Naive thymus-derived CD4-positive, alpha-beta T cell (primary cell): ENCODE measurements at regions not wholly inside any gene's neighbourhood (a gene's known extent, or its start where the extent isn't known, plus 50 kb on each side); places are given as distances from the start of the nearest gene placed in this dataset.
"Not testable (repeated sequence)": the region's sequence is repeated elsewhere in the genome, so short reads cannot be mapped to it uniquely, and the experiment has no call there.

Source experiments
- ATAC-seq: fragments of 150-1000 bp; cut with Tn5 transposase; 2 replicates; pipeline ENCODE4 v1.10.0; 2021; ENCODE audit warnings: mild to moderate bottlenecking, moderate library complexity
- CTCF ChIA-PET: fragments of 350-600 bp; sonication (Branson Sonifier 250); formaldehyde crosslinking; loops from one replicate; lab custom pipeline; 2021; ENCODE audit warnings: antibody characterized with exemption; lab: Charles Lee
- POLR2A ChIA-PET: fragments of 350-600 bp; sonication (Branson Sonifier 250); formaldehyde crosslinking; loops from one replicate; lab custom pipeline; 2021; ENCODE audit warnings: antibody characterized with exemption, inconsistent platforms; lab: Charles Lee
- DNase-seq, 9 donors: peaks; one replicate each; pipeline versions ENCODE4 v3.0.0 to v3.0.0-alpha.2; 2020 to 2022; ENCODE audit warnings: mixed read lengths in 1 of 9
- H3K27ac ChIP-seq: one replicate; pipeline ENCODE4 v1.7.0; 2013; ENCODE audit warnings: mild to moderate bottlenecking, low read depth, low read length, moderate library complexity
- H3K27me3 ChIP-seq, 2 donors: one replicate each; pipeline ENCODE4 v1.7.0; 2013; ENCODE audit warnings: low read length in 2 of 2, mild to moderate bottlenecking in 2 of 2, moderate library complexity in 2 of 2; ENCODE audit not compliant: control insufficient read depth in 2 of 2, insufficient read depth in 2 of 2
- H3K36me3 ChIP-seq, 3 experiments: 1 replicate in 2 of 3; 2 replicates in 1 of 3; pipeline ENCODE4 v1.7.0; 2013; ENCODE audit warnings: low read length in 3 of 3, mild to moderate bottlenecking in 3 of 3, moderate library complexity in 1 of 3; ENCODE audit not compliant: insufficient read depth in 3 of 3, control insufficient read depth in 2 of 3
- H3K4me1 ChIP-seq, 2 donors: one replicate each; pipeline ENCODE4 v1.7.0; 2013; ENCODE audit warnings: low read length in 2 of 2, mild to moderate bottlenecking in 2 of 2, moderate library complexity in 1 of 2; ENCODE audit not compliant: control insufficient read depth in 2 of 2, insufficient read depth in 2 of 2
- H3K4me3 ChIP-seq: 2 replicates; pipeline ENCODE4 v1.7.0; 2013; ENCODE audit warnings: mild to moderate bottlenecking, low read length
- H3K9me3 ChIP-seq, 3 experiments: 1 replicate in 2 of 3; 2 replicates in 1 of 3; pipeline ENCODE4 v1.7.0; 2013; ENCODE audit warnings: low read length in 3 of 3; ENCODE audit not compliant: control insufficient read depth in 2 of 3
- H3K27ac Mint-ChIP-seq, 9 donors: one replicate each; pipeline ENCODE4 v1.8.0; 2020 to 2022; ENCODE audit warnings: mixed read lengths in 9 of 9, mild to moderate bottlenecking in 8 of 9, moderate library complexity in 5 of 9, inconsistent platforms in 2 of 9
- H3K27me3 Mint-ChIP-seq, 5 donors: one replicate each; pipeline ENCODE4 v1.8.0; 2021 to 2022; ENCODE audit warnings: mixed read lengths in 5 of 5, mild to moderate bottlenecking in 1 of 5
- H3K36me3 Mint-ChIP-seq, 5 donors: one replicate each; pipeline ENCODE4 v1.8.0; 2020 to 2022; ENCODE audit warnings: mixed read lengths in 5 of 5, mild to moderate bottlenecking in 3 of 5, inconsistent platforms in 1 of 5
- H3K4me1 Mint-ChIP-seq, 7 donors: one replicate each; pipeline ENCODE4 v1.8.0; 2020 to 2022; ENCODE audit warnings: mixed read lengths in 7 of 7, mild to moderate bottlenecking in 3 of 7, inconsistent platforms in 1 of 7
- H3K4me3 Mint-ChIP-seq, 10 donors: one replicate each; pipeline ENCODE4 v1.8.0; 2020 to 2022; ENCODE audit warnings: mild to moderate bottlenecking in 10 of 10, mixed read lengths in 10 of 10, moderate library complexity in 6 of 10, inconsistent platforms in 2 of 10
- H3K9me3 Mint-ChIP-seq, 11 donors: one replicate each; pipeline ENCODE4 v1.8.0; 2020 to 2022; ENCODE audit warnings: mixed read lengths in 11 of 11, mild to moderate bottlenecking in 4 of 11, inconsistent platforms in 1 of 11, moderate library complexity in 1 of 11
- intact Hi-C, 2 donors: fragments of 100-400 bp; cut with micrococcal nuclease; formaldehyde crosslinking; loops; one replicate each; pipeline ENCODE4 v1.15.1; 2023

DNA sequence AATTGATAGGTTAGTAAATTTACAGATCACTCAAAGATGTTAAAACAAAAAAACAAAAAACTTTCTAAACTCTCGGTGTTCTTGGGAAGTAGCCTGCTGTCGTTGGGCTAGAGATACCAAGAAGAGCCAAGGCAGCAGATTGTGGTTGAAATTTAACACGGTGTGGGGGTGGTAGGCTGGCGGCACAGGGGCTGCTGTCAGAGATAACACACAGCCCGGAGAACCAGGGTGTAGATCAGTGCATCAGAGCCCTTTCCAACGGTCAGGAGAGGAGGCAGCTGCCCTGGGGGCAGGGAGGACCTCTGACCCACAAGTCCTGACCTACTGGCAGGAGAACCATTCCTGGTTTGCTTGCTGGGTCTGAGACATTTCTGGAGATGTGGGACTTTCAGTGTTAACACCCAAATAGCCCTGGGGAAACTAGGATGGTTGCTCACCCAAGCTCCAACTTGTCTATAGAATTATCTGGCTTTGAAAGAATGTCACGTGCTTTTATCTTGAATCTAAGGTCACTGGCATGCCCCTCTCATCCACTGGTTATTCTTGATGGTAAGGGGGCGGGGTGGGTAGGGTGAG, 205.2 kb upstream of the PLGLB2 start:
- ATAC-seq, CTCF ChIA-PET, H3K27me3 Mint-ChIP-seq, H3K27me3 ChIP-seq, H3K27ac ChIP-seq, POLR2A ChIA-PET, H3K9me3 ChIP-seq, intact Hi-C loops, H3K4me1 ChIP-seq, H3K36me3 ChIP-seq, H3K4me3 ChIP-seq, H3K4me1 Mint-ChIP-seq, H3K9me3 Mint-ChIP-seq, H3K36me3 Mint-ChIP-seq: not testable (repeated sequence)
- peak overlapping the region; percentile 43 to 94 (median 64) for H3K27ac Mint-ChIP-seq
- peak in 1 of 9 donors; percentile 45 for DNase-seq
- peak overlapping the region in 4 of 10 donors; percentile 30 to 66 (median 44) for H3K4me3 Mint-ChIP-seq

DNA sequence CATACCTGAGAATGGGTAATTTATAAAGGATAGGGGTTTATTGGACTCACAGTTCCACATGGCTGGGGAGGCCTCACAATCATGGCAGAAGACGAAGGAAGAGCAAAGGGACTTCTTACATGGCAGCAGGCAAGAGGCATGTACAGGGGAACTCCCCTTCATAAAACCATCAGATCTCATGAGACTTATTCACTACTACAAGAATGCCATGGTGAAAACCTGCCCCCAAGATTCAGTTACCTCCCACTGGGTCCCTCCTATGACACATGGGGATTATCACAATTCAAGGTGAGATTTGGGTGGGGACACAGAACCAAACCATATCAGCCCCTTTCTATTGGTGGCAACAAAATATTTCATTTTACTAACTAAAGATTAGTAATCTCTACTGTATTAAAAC, 204.1 kb upstream of the PLGLB2 start:
- H3K4me3 ChIP-seq, H3K27me3 Mint-ChIP-seq, H3K4me1 ChIP-seq, H3K27ac ChIP-seq, H3K9me3 Mint-ChIP-seq, H3K27me3 ChIP-seq, H3K36me3 ChIP-seq, H3K27ac Mint-ChIP-seq, CTCF ChIA-PET, DNase-seq, POLR2A ChIA-PET, ATAC-seq, H3K9me3 ChIP-seq, intact Hi-C loops, H3K36me3 Mint-ChIP-seq, H3K4me3 Mint-ChIP-seq: not testable (repeated sequence)
- peaks cover 0 to 11% (median 8%) of the 10 kb centered on the region in 7 donors for H3K4me1 Mint-ChIP-seq

DNA sequence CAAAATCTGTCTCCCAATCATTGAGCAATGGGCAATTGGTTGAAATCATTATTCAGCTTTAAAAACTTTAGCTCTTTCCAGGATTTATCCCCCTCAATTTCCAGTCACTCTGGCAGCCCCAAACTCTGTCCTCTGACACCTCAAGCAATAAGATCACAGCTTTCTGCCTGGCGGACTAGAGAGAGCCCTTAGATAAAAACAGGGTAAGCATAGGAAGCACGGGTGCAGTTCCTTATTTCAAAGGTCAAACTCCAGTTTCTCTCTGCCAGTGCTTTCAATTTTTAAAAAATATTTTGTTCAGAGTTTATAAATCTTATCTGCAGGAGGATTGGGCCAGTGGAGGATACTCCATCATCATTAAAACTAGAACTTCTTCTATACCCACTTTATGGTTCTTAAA, 200.8 kb upstream of the PLGLB2 start:
- POLR2A ChIA-PET, H3K27me3 ChIP-seq, H3K4me3 ChIP-seq, H3K4me3 Mint-ChIP-seq, CTCF ChIA-PET, H3K27me3 Mint-ChIP-seq, ATAC-seq, H3K36me3 Mint-ChIP-seq, DNase-seq, H3K9me3 ChIP-seq, H3K9me3 Mint-ChIP-seq, intact Hi-C loops, H3K4me1 ChIP-seq, H3K27ac ChIP-seq, H3K36me3 ChIP-seq: not testable (repeated sequence)
- peaks cover 0 to 13% (median 10%) of the 10 kb centered on the region in 7 donors for H3K4me1 Mint-ChIP-seq
- H3K27ac Mint-ChIP-seq, result peak overlapping the region in 1 of 9 donors; percentile 52

DNA sequence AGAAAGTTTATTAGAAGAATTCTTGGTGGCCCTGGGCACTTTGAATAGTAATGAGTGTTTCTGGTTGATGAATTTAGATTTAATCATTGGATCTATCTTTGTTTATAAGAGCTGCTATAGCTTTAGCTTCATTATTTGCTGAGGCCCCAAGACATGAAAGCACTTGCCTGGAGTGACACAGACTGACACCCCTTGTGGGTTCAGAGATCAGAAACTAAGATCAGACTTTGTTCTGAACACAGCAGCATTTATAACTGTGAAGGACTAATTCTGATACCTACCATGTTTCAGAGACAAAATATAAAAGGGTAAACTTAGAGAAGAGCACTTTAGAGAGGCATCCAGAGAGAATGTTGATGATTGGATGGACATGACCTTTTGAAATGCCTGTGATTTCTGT, 199.9 kb upstream of the PLGLB2 start:
- H3K27me3 Mint-ChIP-seq, DNase-seq, H3K9me3 Mint-ChIP-seq, H3K4me3 Mint-ChIP-seq, H3K9me3 ChIP-seq, H3K4me3 ChIP-seq, H3K36me3 Mint-ChIP-seq, H3K4me1 Mint-ChIP-seq, intact Hi-C loops, H3K27me3 ChIP-seq, H3K27ac ChIP-seq, H3K4me1 ChIP-seq, H3K36me3 ChIP-seq, POLR2A ChIA-PET, CTCF ChIA-PET: not testable (repeated sequence)
- peak overlapping the region in 1 of 9 donors; percentile 71 for H3K27ac Mint-ChIP-seq
- ATAC-seq, result peak; percentile 74

DNA sequence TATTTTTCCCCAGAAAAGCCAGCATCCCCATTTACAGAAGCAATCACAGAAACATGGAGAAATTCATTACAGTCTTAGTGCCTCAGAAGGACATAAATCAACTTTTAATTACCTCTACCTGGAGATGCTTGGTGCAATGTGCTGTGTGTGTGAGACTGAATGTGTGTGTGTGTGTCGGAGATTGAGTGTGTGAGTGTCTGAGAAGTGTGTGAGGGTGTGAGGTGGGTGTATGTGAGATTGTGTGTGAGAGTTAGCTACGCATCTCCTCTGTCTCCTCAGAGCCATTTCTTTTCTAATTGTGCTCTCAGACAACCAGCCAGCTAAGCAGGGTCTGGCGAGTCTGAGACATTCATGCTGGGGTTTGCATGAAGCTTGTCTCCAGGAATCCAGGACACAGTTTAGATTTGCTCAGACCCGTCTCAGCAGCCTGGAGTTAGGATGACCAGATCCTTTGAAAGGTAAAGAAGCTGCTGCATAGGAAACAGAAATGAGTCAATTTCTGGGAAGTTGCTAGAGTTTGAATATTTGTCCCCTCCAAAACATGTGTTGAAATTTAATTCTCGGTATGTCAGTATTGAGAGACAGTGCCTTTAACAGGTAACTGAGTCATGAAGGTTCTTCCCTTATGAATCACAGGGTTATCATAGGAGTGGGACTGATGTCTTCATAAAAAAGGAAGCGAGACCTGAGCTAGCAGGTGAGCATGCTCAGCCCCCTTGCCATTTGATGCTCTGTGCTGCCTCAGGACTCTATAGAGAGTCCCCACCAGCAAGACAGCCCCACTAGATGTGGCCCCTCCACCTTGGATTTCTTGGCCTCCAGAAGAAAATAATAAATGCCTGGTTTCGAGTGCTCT, 199.0 kb upstream of the PLGLB2 start:
- DNase-seq, ATAC-seq, H3K4me1 Mint-ChIP-seq, CTCF ChIA-PET, intact Hi-C loops, H3K27me3 ChIP-seq, H3K9me3 Mint-ChIP-seq, H3K36me3 ChIP-seq, H3K27ac ChIP-seq, H3K9me3 ChIP-seq, H3K4me1 ChIP-seq, H3K4me3 ChIP-seq, H3K36me3 Mint-ChIP-seq, H3K27me3 Mint-ChIP-seq, POLR2A ChIA-PET: not testable (repeated sequence)
- H3K4me3 Mint-ChIP-seq, result peak overlapping the region in 5 of 10 donors; percentile 25 to 53 (median 33)
- H3K27ac Mint-ChIP-seq, result peak overlapping the region in 8 of 9 donors; percentile 63 to 89 (median 84)

DNA sequence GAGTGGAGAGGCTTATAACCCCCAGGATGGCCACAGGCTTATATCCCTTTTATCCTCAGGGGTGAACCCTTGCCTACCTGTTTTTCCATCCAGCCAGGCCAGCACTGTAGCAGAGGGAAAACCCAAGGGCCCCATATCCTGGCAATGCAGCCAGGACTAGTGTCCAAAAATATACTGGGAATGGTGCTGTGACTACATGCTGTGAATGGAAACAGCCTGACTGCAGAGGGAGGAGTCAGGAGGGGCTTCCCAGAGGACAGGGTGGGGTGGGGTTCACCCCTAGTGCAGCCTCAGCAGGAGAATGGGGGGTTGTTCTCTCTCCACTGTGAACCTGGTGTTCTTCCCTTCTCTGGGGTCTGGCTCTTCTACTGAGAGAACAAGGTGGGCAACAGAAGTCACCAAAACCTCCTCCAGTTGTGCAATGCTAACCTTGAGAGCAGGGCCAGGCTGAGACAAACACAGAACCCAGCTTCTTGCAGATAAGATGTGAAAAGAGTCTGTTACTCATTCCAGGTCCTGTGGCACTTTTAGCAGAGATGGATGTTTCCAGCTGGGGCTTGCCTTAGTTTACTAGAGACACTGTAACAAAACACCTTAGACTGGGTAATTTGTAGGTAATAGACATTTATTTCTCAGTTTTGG, 198.2 kb upstream of the PLGLB2 start:
- H3K36me3 Mint-ChIP-seq, H3K4me3 ChIP-seq, H3K36me3 ChIP-seq, H3K4me1 Mint-ChIP-seq, H3K27me3 ChIP-seq, H3K27ac ChIP-seq, H3K4me3 Mint-ChIP-seq, H3K9me3 Mint-ChIP-seq, H3K27me3 Mint-ChIP-seq, intact Hi-C loops, DNase-seq, H3K4me1 ChIP-seq, ATAC-seq, H3K9me3 ChIP-seq, CTCF ChIA-PET, POLR2A ChIA-PET: not testable (repeated sequence)
- peak overlapping the region in 1 of 9 donors; percentile 84 for H3K27ac Mint-ChIP-seq
